Activated CD8-positive, alpha-beta T cell treated with anti-CD3 and anti-CD28 coated beads for 36 hours (primary cell): ENCODE measurements at regions not wholly inside any gene's neighbourhood (a gene's known extent, or its start where the extent isn't known, plus 50 kb on each side); places are given as distances from the start of the nearest gene placed in this dataset.

Source experiments
- ATAC-seq: fragments of 200-7000 bp; cut with Tn5 transposase; one replicate; pipeline ENCODE4 v1.10.0; 2021; ENCODE audit warnings: mild to moderate bottlenecking, moderate library complexity
- CTCF ChIA-PET: fragments of 350-600 bp; sonication (Branson Sonifier 250); formaldehyde crosslinking; loops from one replicate; lab custom pipeline; 2021; ENCODE audit warnings: antibody characterized with exemption; lab: Charles Lee
- POLR2A ChIA-PET: fragments of 350-600 bp; sonication (Branson Sonifier 250); formaldehyde crosslinking; loops from one replicate; lab custom pipeline; 2021; ENCODE audit warnings: antibody characterized with exemption; lab: Charles Lee
- DNase-seq: peaks from one replicate; pipeline ENCODE4 v3.0.0-alpha.2; 2020
- H3K27ac Mint-ChIP-seq: one replicate; pipeline ENCODE4 v1.8.0; 2021; ENCODE audit warnings: mild to moderate bottlenecking, mixed read lengths
- H3K27me3 Mint-ChIP-seq: one replicate; pipeline ENCODE4 v1.8.0; 2021; ENCODE audit warnings: mixed read lengths
- H3K36me3 Mint-ChIP-seq: one replicate; pipeline ENCODE4 v1.8.0; 2021; ENCODE audit warnings: low read depth, mixed read lengths
- H3K4me1 Mint-ChIP-seq: one replicate; pipeline ENCODE4 v1.8.0; 2021; ENCODE audit warnings: low read depth, mixed read lengths
- H3K4me3 Mint-ChIP-seq: one replicate; pipeline ENCODE4 v1.8.0; 2021; ENCODE audit warnings: mild to moderate bottlenecking, moderate library complexity, mixed read lengths
- H3K9me3 Mint-ChIP-seq: one replicate; pipeline ENCODE4 v1.8.0; 2021; ENCODE audit warnings: mixed read lengths
- intact Hi-C: fragments of 100-400 bp; cut with micrococcal nuclease; formaldehyde crosslinking; loops from one replicate; pipeline ENCODE4 v1.10.0; 2022
- TF ChIP-seq, protein P1 (sequence below): fragments of 200-600 bp; IDR thresholded peaks from one replicate; pipeline ENCODE4 v1.8.0; 2022; ENCODE audit warnings: antibody characterized with exemption, mild to moderate bottlenecking

DNA sequence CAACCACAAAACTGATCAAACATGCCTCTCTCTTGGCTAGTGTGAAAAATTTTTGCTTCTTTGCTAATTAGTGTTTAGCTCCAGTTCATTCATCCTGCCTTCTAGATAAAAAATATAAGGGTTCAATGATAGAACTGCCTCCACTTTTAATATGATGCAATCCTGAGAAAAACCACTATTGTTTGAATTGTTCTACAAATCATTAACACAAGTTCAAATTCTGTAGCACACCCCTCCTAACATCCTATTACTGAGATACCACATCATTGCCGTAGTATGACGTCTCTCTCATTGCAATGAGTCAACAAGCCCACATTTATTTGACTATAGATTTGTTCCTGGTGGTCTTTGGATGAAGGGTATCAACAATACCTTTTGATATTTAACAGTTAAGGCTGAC, 365.8 kb upstream of the OPRM1 start:
- Mint-ChIP-seq H3K36me3 (no peaks in the 10 kb centered on the region), H3K4me1 (no peaks in the 10 kb centered on the region), H3K4me3 (no peak overlapping the region), H3K9me3 (no peaks in the 10 kb centered on the region), H3K27ac (no peak overlapping the region), H3K27me3 (no peaks in the 10 kb centered on the region)
- POLR2A ChIA-PET, result no interaction called here
- DNase-seq (no peak), ATAC-seq (no peak)
- TF ChIP-seq, protein P1, sequence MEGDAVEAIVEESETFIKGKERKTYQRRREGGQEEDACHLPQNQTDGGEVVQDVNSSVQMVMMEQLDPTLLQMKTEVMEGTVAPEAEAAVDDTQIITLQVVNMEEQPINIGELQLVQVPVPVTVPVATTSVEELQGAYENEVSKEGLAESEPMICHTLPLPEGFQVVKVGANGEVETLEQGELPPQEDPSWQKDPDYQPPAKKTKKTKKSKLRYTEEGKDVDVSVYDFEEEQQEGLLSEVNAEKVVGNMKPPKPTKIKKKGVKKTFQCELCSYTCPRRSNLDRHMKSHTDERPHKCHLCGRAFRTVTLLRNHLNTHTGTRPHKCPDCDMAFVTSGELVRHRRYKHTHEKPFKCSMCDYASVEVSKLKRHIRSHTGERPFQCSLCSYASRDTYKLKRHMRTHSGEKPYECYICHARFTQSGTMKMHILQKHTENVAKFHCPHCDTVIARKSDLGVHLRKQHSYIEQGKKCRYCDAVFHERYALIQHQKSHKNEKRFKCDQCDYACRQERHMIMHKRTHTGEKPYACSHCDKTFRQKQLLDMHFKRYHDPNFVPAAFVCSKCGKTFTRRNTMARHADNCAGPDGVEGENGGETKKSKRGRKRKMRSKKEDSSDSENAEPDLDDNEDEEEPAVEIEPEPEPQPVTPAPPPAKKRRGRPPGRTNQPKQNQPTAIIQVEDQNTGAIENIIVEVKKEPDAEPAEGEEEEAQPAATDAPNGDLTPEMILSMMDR, result no peak
- intact Hi-C loops, result no loop called here
- CTCF ChIA-PET, result no interaction called here

DNA sequence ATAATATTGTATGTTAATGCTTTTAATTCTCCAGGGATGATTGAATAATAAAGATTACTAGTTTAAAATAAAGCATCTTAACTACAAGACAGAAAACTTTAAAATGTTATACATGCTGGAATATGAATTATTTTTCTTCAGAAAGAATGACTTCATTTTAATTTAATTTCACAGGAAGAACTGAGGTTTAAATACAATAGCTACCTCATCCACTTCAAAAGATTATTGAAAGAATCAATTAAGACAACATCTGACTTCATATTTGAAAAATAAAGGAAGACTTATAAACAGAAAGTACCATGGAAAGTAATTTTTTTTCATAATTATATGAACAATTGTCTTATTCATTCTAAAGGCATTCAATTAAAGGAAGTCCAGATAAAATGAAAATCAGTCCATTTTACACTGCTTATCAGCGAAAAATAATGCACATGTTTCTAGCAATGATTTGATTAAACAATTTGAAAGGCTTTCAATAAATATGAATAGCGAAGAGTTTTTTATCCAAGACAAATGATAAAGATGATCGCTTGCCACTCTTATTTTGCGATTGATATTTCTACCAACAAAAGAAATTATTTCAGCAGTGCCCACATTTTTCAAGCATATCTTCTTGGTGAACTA, 368.5 kb upstream of the OPRM1 start:
- no peak for ATAC-seq
- TF ChIP-seq, protein P1, result no peak
- no peaks in the 10 kb centered on the region for H3K9me3 Mint-ChIP-seq
- no peak for DNase-seq
- CTCF ChIA-PET, result no interaction called here
- H3K27me3 Mint-ChIP-seq, result no peaks in the 10 kb centered on the region
- no peak overlapping the region for H3K27ac Mint-ChIP-seq
- POLR2A ChIA-PET, result no interaction called here
- no peak overlapping the region for H3K4me3 Mint-ChIP-seq
- intact Hi-C loops, result no loop called here
- no peaks in the 10 kb centered on the region for H3K4me1 Mint-ChIP-seq
- no peaks in the 10 kb centered on the region for H3K36me3 Mint-ChIP-seq

DNA sequence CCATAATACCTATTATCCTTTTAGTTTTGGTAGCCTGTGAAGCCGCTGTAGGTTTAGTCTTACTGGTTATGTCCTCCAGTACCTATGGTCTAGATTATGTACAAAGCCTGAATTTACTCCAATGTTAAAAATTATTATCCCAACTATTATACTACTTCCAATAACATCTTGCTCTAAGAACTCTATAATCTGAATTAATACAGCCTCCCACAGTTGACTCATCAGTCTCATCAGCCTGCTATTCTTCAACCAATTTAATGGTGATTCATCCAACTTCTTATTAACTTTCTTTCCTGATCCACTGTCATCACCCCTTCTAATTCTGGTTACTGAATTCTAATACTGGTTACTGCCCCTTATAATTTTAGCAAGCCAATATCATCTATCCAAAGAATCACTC, 370.3 kb upstream of the OPRM1 start:
- H3K9me3 Mint-ChIP-seq, result peaks cover 3% of the 10 kb centered on the region
- H3K27ac Mint-ChIP-seq, result no peak overlapping the region
- CTCF ChIA-PET, result no interaction called here
- POLR2A ChIA-PET, result no interaction called here
- H3K4me3 Mint-ChIP-seq, result no peak overlapping the region
- no peaks in the 10 kb centered on the region for H3K27me3 Mint-ChIP-seq
- DNase-seq (no peak), ATAC-seq (no peak)
- TF ChIP-seq, protein P1, result no peak
- no peaks in the 10 kb centered on the region for H3K4me1 Mint-ChIP-seq
- H3K36me3 Mint-ChIP-seq, result no peaks in the 10 kb centered on the region
- intact Hi-C loops, result no loop called here

DNA sequence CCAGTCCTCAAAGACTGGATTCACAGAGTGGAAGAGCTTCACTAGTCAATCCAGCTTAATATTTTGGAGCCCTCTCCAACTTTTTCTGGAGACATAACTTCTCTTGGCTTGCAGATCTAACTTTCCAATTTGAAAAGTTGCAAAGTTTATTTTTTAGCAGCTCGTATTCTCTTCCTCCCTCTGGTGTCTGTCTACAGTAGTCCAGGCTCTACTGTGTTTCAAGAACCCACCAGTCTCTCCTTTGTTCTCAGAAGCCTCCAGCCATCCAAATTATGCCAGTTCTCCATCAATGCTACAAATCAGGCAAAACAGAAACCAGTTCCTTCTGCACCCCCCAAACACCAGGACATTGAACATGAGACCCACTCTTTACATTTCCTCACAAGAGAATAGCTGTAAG, 376.1 kb upstream of the OPRM1 start:
- peaks cover 3% of the 10 kb centered on the region for H3K9me3 Mint-ChIP-seq
- TF ChIP-seq, protein P1, result no peak
- H3K36me3 Mint-ChIP-seq, result no peaks in the 10 kb centered on the region
- ChIA-PET CTCF (no interaction called here), POLR2A (no interaction called here)
- no peak for DNase-seq
- ATAC-seq, result no peak
- no peaks in the 10 kb centered on the region for H3K27me3 Mint-ChIP-seq
- intact Hi-C loops, result no loop called here
- H3K27ac Mint-ChIP-seq, result no peak overlapping the region
- H3K4me1 Mint-ChIP-seq, result no peaks in the 10 kb centered on the region
- H3K4me3 Mint-ChIP-seq, result no peak overlapping the region

DNA sequence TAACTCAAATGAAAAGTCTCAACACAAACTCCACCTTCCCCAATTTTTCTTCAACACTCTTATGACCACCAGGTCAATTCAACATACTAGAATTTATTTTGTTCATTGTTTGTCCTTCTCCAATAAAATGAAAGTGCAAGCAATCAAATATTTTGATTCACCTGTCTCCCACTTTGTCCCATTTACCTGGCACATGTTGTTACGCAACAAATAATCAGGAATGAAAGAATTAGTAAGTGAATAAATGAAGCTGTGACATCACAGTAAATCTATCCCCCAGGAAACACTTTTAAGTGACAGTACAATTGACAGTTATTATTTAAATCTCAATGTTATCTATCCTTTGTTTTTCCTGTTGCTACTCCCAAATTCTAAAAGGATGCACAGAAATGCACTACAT, 393.7 kb upstream of the OPRM1 start:
- POLR2A ChIA-PET, result no interaction called here
- intact Hi-C loops, result no loop called here
- Mint-ChIP-seq H3K9me3 (no peaks in the 10 kb centered on the region), H3K27ac (no peak overlapping the region), H3K4me3 (no peak overlapping the region), H3K27me3 (no peaks in the 10 kb centered on the region), H3K36me3 (no peaks in the 10 kb centered on the region), H3K4me1 (no peaks in the 10 kb centered on the region)
- TF ChIP-seq, protein P1, result no peak
- ATAC-seq (no peak), DNase-seq (no peak)
- CTCF ChIA-PET, result no interaction called here
